ENCODE measurements at regions not wholly inside any gene's neighbourhood (a gene's known extent, or its start where the extent isn't known, plus 50 kb on each side); places are given as distances from the start of the nearest gene placed in this dataset.
"Not testable (repeated sequence)": the region's sequence is repeated elsewhere in the genome, so short reads cannot be mapped to it uniquely, and the experiment has no call there.

DNA sequence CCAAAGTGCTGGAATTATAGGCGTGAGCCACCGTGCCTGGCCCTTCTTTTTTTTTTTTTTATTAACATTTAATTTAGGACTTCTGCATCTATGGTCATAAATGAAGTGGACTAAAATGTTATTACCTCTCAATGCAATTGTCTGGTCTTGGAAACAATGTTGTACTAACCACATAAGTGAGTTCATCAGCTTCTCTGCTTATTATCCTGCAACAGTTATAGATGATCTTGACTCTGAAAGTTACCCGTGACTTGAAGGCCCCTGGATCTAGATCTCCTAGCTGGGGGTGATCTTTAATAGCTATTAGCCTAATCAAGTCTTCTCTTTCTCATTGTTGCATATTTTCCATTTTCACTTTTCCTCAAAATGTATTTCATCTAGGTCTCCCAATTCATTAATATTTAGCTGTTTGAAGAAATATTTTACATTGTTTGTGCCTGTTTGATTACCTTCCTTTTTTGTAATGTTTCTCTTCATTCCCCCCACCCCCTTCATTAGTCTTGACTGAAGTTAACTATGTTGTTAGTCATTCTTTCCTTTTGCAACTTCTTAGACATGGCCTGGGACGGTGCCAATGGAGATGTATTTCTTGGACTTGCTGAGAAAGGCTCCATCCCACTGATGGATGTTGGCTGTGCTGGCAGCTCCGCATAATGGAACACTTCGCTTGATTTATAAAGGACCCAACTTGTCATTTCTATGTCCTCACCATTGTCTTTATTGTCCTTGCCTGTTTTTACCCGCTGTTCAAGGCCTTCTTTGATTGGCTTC is 141.6 kb upstream of the RIOK3 start:
- H3K27ac Mint-ChIP-seq, result no peak overlapping the region
- H3K9me3 Mint-ChIP-seq, result no peaks in the 10 kb centered on the region
- DNase-seq, result no peak
- H3K4me1 Mint-ChIP-seq, result peaks cover 52% of the 10 kb centered on the region
- no peak overlapping the region for H3K4me3 Mint-ChIP-seq
- peaks cover 8% of the 10 kb centered on the region for H3K36me3 Mint-ChIP-seq (ENCODE audit: low read depth)
- no peaks in the 10 kb centered on the region for H3K27me3 Mint-ChIP-seq
- ATAC-seq, result no peak

- H3K4me1 Mint-ChIP-seq, result peaks cover 46% of the 10 kb centered on the region
- no peak overlapping the region for H3K4me3 Mint-ChIP-seq
- no peaks in the 10 kb centered on the region for H3K27me3 Mint-ChIP-seq
- peaks cover 8% of the 10 kb centered on the region for H3K36me3 Mint-ChIP-seq (ENCODE audit: low read depth)
- DNase-seq, result no peak
- no peaks in the 10 kb centered on the region for H3K9me3 Mint-ChIP-seq
- no peak for ATAC-seq
- H3K27ac Mint-ChIP-seq, result no peak overlapping the region
These were observed 139.7 kb upstream of the RIOK3 start for GRCh38 chr18:23313379-23313778.

GRCh38 chr18:23314672-23315071 is 138.4 kb upstream of the RIOK3 start:
- DNase-seq (no peak), ATAC-seq (no peak)
- Mint-ChIP-seq H3K9me3 (no peaks in the 10 kb centered on the region), H3K4me3 (no peak overlapping the region), H3K27me3 (no peaks in the 10 kb centered on the region), H3K36me3 (ENCODE audit: low read depth) (peaks cover 5% of the 10 kb centered on the region), H3K27ac (no peak overlapping the region), H3K4me1 (peaks cover 42% of the 10 kb centered on the region)

- Mint-ChIP-seq H3K9me3 (no peaks in the 10 kb centered on the region), H3K27ac (no peak overlapping the region), H3K4me3 (no peak overlapping the region), H3K27me3 (no peaks in the 10 kb centered on the region), H3K36me3 (ENCODE audit: low read depth) (peaks cover 7% of the 10 kb centered on the region), H3K4me1 (peaks cover 49% of the 10 kb centered on the region)
- ATAC-seq, result no peak
- DNase-seq, result no peak
These were observed 136.8 kb upstream of the RIOK3 start for GRCh38 chr18:23316316-23316715.

- Mint-ChIP-seq H3K9me3 (no peaks in the 10 kb centered on the region), H3K27me3 (no peaks in the 10 kb centered on the region), H3K36me3 (ENCODE audit: low read depth) (peaks cover 7% of the 10 kb centered on the region), H3K4me3 (no peak overlapping the region), H3K4me1 (peaks cover 45% of the 10 kb centered on the region), H3K27ac (no peak overlapping the region)
- ATAC-seq, result no peak
- no peak for DNase-seq
These were observed 136.1 kb upstream of the RIOK3 start for GRCh38 chr18:23316988-23317387.

- Mint-ChIP-seq H3K4me1 (peaks cover 38% of the 10 kb centered on the region), H3K27ac (peak overlapping the region; percentile 76), H3K4me3 (peak overlapping the region; percentile 25), H3K9me3 (no peaks in the 10 kb centered on the region), H3K27me3 (no peaks in the 10 kb centered on the region), H3K36me3 (ENCODE audit: low read depth) (peaks cover 7% of the 10 kb centered on the region)
- peak; percentile 71 for ATAC-seq
- DNase-seq, result no peak
These were observed 135.0 kb upstream of the RIOK3 start for GRCh38 chr18:23317975-23318675.

DNA sequence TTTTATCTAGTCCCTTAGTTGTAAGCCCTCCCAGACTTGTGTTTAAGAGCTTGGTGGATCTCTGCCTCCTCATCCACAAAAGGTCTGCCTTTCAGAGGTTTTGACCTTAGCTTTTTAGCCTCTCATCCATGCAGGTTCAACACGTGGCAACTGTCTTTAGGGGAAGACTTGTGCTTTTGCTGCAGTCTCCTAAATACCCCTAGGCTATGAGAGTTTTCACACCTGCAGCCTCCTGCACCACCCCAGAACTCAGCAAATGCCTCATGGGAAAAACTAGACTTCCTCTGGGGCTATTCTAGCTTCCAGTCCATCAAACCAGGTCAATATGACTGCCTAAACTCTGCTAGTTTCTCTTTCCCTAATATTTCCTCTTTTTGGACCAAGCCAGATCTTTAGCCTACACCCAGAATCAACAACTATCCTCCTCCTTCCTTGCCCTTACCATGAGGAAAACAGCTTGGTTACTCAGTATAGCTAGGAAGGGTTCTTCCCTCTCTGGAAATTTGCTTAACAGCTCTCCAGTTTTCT is 132.3 kb upstream of the RIOK3 start:
- Mint-ChIP-seq H3K9me3 (no peaks in the 10 kb centered on the region), H3K27ac (no peak overlapping the region), H3K4me3 (no peak overlapping the region), H3K27me3 (no peaks in the 10 kb centered on the region), H3K36me3 (ENCODE audit: low read depth) (peaks cover 3% of the 10 kb centered on the region), H3K4me1 (peaks cover 20% of the 10 kb centered on the region)
- ATAC-seq (no peak), DNase-seq (no peak)

DNA sequence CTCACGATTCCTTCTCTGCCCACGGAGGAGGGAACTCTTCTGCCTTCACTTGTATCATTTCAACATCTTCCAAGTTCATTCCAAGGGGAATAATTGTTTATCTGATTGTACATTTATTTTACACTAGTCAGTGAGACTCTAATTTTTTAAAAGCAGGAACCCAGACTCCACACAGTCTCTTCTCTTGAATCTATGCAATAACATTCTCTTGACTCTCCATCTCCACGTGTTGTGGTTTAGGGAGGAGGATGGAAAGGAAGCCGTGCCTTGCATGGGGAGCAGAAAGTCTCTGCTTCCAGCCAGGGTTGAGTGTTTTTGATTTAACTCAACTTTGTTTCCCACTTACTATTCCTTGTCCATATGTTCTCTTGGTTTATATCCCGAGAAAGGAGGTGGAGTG is 131.1 kb upstream of the RIOK3 start:
- no peak for DNase-seq
- Mint-ChIP-seq H3K27ac (no peak overlapping the region), H3K36me3 (ENCODE audit: low read depth) (peaks cover 6% of the 10 kb centered on the region), H3K27me3 (no peaks in the 10 kb centered on the region), H3K9me3 (peaks cover 5% of the 10 kb centered on the region), H3K4me1 (peaks cover 20% of the 10 kb centered on the region), H3K4me3 (no peak overlapping the region)
- no peak for ATAC-seq

GRCh38 chr18:23324056-23324811 is 128.9 kb upstream of the RIOK3 start:
- peaks cover 12% of the 10 kb centered on the region for H3K9me3 Mint-ChIP-seq
- H3K4me3 Mint-ChIP-seq, result no peak overlapping the region
- peaks cover 7% of the 10 kb centered on the region for H3K4me1 Mint-ChIP-seq
- no peak for DNase-seq
- H3K27ac Mint-ChIP-seq, result no peak overlapping the region
- no peaks in the 10 kb centered on the region for H3K27me3 Mint-ChIP-seq
- ATAC-seq, result no peak
- peaks cover 7% of the 10 kb centered on the region for H3K36me3 Mint-ChIP-seq (ENCODE audit: low read depth)

GRCh38 chr18:23324861-23325260 is 128.2 kb upstream of the RIOK3 start:
- ATAC-seq (no peak), DNase-seq (no peak)
- no peak overlapping the region for H3K4me3 Mint-ChIP-seq
- peaks cover 9% of the 10 kb centered on the region for H3K4me1 Mint-ChIP-seq
- H3K9me3 Mint-ChIP-seq, result peaks cover 14% of the 10 kb centered on the region
- H3K36me3 Mint-ChIP-seq (ENCODE audit: low read depth), result peaks cover 12% of the 10 kb centered on the region
- no peaks in the 10 kb centered on the region for H3K27me3 Mint-ChIP-seq
- H3K27ac Mint-ChIP-seq, result no peak overlapping the region

- DNase-seq, H3K4me1 Mint-ChIP-seq, ATAC-seq, H3K27ac Mint-ChIP-seq, H3K27me3 Mint-ChIP-seq, H3K4me3 Mint-ChIP-seq: not testable (repeated sequence)
- H3K36me3 Mint-ChIP-seq (ENCODE audit: low read depth), result peaks cover 14% of the 10 kb centered on the region
- peaks cover 14% of the 10 kb centered on the region for H3K9me3 Mint-ChIP-seq
These were observed 123.4 kb upstream of the RIOK3 start for GRCh38 chr18:23329671-23330070.

DNA sequence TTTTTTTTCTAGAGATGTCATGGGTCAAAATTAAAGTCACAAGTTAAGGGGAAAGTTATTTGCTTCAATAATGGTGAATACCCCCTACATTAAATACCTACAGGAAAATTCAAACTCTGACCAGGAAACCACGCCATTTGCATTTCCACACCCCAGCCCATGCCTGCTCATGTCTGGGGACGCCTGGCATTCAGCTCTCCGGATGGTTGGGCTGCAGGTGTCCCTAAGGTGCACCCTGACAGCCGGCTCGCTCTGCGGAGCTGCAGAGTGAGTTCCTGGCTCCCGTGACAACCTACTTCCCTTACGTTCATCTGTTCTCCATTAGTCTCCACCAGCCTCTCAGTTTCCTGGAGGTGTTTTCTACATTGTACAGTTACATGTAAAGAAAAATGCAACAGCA is 122.7 kb upstream of the RIOK3 start:
- peaks cover 14% of the 10 kb centered on the region for H3K9me3 Mint-ChIP-seq
- peaks cover 15% of the 10 kb centered on the region for H3K36me3 Mint-ChIP-seq (ENCODE audit: low read depth)
- no peak overlapping the region for H3K4me3 Mint-ChIP-seq
- H3K27ac Mint-ChIP-seq, result no peak overlapping the region
- DNase-seq (no peak), ATAC-seq (peak; percentile 43)
- H3K27me3 Mint-ChIP-seq, result no peaks in the 10 kb centered on the region
- peaks cover 9% of the 10 kb centered on the region for H3K4me1 Mint-ChIP-seq

- H3K4me1 Mint-ChIP-seq, result peaks cover 11% of the 10 kb centered on the region
- DNase-seq (no peak), ATAC-seq (no peak)
- H3K27ac Mint-ChIP-seq, result no peak overlapping the region
- H3K9me3 Mint-ChIP-seq, result peaks cover 14% of the 10 kb centered on the region
- H3K27me3 Mint-ChIP-seq, result no peaks in the 10 kb centered on the region
- peaks cover 15% of the 10 kb centered on the region for H3K36me3 Mint-ChIP-seq (ENCODE audit: low read depth)
- no peak overlapping the region for H3K4me3 Mint-ChIP-seq
These were observed 121.8 kb upstream of the RIOK3 start for GRCh38 chr18:23331091-23331920.

DNA sequence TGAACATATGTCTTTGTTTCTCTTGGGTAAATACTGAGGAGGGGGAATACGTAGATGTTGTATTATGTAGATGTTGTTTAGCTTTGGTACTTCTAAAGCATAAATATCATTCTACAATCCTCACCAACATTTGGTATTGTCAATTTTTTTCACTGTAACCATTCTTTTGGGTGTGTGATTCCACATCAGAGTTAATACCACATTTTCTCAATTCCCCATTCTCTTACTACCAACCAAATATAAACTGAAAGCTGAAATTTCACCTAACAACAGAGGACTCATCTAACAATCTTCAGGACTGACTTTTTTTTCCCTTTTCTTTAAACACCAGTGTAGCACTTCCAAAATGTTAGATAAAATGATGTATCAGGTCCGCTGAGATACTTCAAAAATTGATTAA is 120.7 kb upstream of the RIOK3 start:
- ATAC-seq (no peak), DNase-seq (no peak)
- Mint-ChIP-seq H3K36me3 (ENCODE audit: low read depth) (peaks cover 17% of the 10 kb centered on the region), H3K27me3 (no peaks in the 10 kb centered on the region), H3K27ac (no peak overlapping the region), H3K4me1 (peaks cover 13% of the 10 kb centered on the region), H3K9me3 (peaks cover 9% of the 10 kb centered on the region), H3K4me3 (no peak overlapping the region)

All from activated naive CD8-positive, alpha-beta T cell treated with anti-CD3 and anti-CD28 coated beads, Interleukin-2, amount 50 U/mL, for 24 hours (primary cell).